Uterus (tissue), 2 donors: ENCODE measurements at regions not wholly inside any gene's neighbourhood (a gene's known extent, or its start where the extent isn't known, plus 50 kb on each side); places are given as distances from the start of the nearest gene placed in this dataset.

Source experiments
- CTCF ChIP-seq, 4 experiments: fragments of 200-600 bp in 2 of 4; fragments of 450-650 bp in 2 of 4; sonication (generic) in 2 of 4; IDR thresholded peaks; one replicate each; pipeline ENCODE4 v1.5.1; 2016 to 2019; ENCODE audit warnings: antibody characterized with exemption in 4 of 4, mild to moderate bottlenecking in 2 of 4, moderate library complexity in 1 of 4
- POLR2A ChIP-seq, 2 donors: fragments of 450-650 bp; IDR thresholded peaks; one replicate each; pipeline ENCODE4 v1.6.1; 2016; ENCODE audit warnings: antibody characterized with exemption in 2 of 2, mild to moderate bottlenecking in 1 of 2, moderate library complexity in 1 of 2

- TF ChIP-seq CTCF (IDR thresholded peaks at IDR 0.05): no peak
- TF ChIP-seq POLR2A (IDR thresholded peaks at IDR 0.05): no peak
Measured at GRCh38 chr6:3996349-3996748, 82.6 kb downstream of the FAM217A start.
